NCI-H748 (cell line): ENCODE measurements at regions not wholly inside any gene's neighbourhood (a gene's known extent, or its start where the extent isn't known, plus 50 kb on each side); places are given as distances from the start of the nearest gene placed in this dataset.
"Not testable (repeated sequence)": the region's sequence is repeated elsewhere in the genome, so short reads cannot be mapped to it uniquely, and the experiment has no call there.

Experiments
- DNase-seq: peaks from one replicate; lab custom pipeline; 2025; ENCODE audit not compliant: unreplicated experiment; lab: John Stamatoyannopoulos, UW

- no peak for DNase-seq
These were observed 324.4 kb downstream of the CENPW start for GRCh38 chr6:126664271-126664670.

- DNase-seq = no peak
These were observed 325.6 kb downstream of the CENPW start for GRCh38 chr6:126665551-126665950.

- DNase-seq = no peak
These were observed 327.2 kb downstream of the CENPW start for GRCh38 chr6:126667071-126667470.

GRCh38 chr6:126667728-126668127, 327.8 kb downstream of the CENPW start:
- DNase-seq = no peak

- no peak for DNase-seq
These were observed 332.7 kb downstream of the CENPW start for GRCh38 chr6:126672649-126673048.

- not testable (repeated sequence) for DNase-seq
These were observed 333.8 kb downstream of the CENPW start for GRCh38 chr6:126673749-126674148.

- no peak for DNase-seq
These were observed 342.5 kb downstream of the CENPW start for GRCh38 chr6:126682440-126682839.

- DNase-seq = no peak
These were observed 345.3 kb downstream of the CENPW start for GRCh38 chr6:126685182-126685581.

GRCh38 chr6:126696921-126697693, 357.2 kb downstream of the CENPW start:
- DNase-seq = no peak

GRCh38 chr6:126698732-126699240, 358.9 kb downstream of the CENPW start:
- no peak for DNase-seq

GRCh38 chr6:126701676-126702560, 362.0 kb downstream of the CENPW start:
- DNase-seq = no peak

GRCh38 chr6:126716032-126716431, 376.1 kb downstream of the CENPW start:
- DNase-seq = no peak

- DNase-seq = no peak
These were observed 377.1 kb downstream of the CENPW start for GRCh38 chr6:126716826-126717509.

- DNase-seq = no peak
These were observed 378.8 kb downstream of the CENPW start for GRCh38 chr6:126718600-126719327.

- DNase-seq = no peak
These were observed 380.4 kb downstream of the CENPW start for GRCh38 chr6:126720304-126720703.

- no peak for DNase-seq
These were observed 381.8 kb downstream of the CENPW start for GRCh38 chr6:126721581-126722160.

GRCh38 chr6:126722411-126722810, 382.5 kb downstream of the CENPW start:
- no peak for DNase-seq

- no peak for DNase-seq
These were observed 383.7 kb downstream of the CENPW start for GRCh38 chr6:126723541-126724170.

GRCh38 chr6:126724821-126725220, 384.9 kb downstream of the CENPW start:
- DNase-seq = no peak

GRCh38 chr6:126726454-126726853, 386.5 kb downstream of the CENPW start:
- DNase-seq = not testable (repeated sequence)
